ENCODE measurements at regions not wholly inside any gene's neighbourhood (a gene's known extent, or its start where the extent isn't known, plus 50 kb on each side); places are given as distances from the start of the nearest gene placed in this dataset.

- no peaks in the 10 kb centered on the region for H3K36me3 Mint-ChIP-seq
- no peaks in the 10 kb centered on the region for H3K9me3 Mint-ChIP-seq (ENCODE audit: low read depth)
- DNase-seq (no peak), ATAC-seq (no peak)
- H3K27me3 Mint-ChIP-seq = peaks cover 2% of the 10 kb centered on the region
- CTCF ChIA-PET = no interaction called here
- H3K4me1 Mint-ChIP-seq = peaks cover 1% of the 10 kb centered on the region
- no peak overlapping the region for H3K4me3 Mint-ChIP-seq
- H3K27ac Mint-ChIP-seq = no peak overlapping the region
Observed at GRCh38 chr2:158893026-158893425, 75.4 kb upstream of the TANC1 start.

GRCh38 chr2:158893474-158893873 is 75.0 kb upstream of the TANC1 start:
- H3K4me3 Mint-ChIP-seq = no peak overlapping the region
- H3K9me3 Mint-ChIP-seq (ENCODE audit: low read depth) = no peaks in the 10 kb centered on the region
- H3K27ac Mint-ChIP-seq = no peak overlapping the region
- no peaks in the 10 kb centered on the region for H3K36me3 Mint-ChIP-seq
- no peak for ATAC-seq
- peaks cover 1% of the 10 kb centered on the region for H3K4me1 Mint-ChIP-seq
- CTCF ChIA-PET = no interaction called here
- H3K27me3 Mint-ChIP-seq = peaks cover 6% of the 10 kb centered on the region
- no peak for DNase-seq

DNA sequence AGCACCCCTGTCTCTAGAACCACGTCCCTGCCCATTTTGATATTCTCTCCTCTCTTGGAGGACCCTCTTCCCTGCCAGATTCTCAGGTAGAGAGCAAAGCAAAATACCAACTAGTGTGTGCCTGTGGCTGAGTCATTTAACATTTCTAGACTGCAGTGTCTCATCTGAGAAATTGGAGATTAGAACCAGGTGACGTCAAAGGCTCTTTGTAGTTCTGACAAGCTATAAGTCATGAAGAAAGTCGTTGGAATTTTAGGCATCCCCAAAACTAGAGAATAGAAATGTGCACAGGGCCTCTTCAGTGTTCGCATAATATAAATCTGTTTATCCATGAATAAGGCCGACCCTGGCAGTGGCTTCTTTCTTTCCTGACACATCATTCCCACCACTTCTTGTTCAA is 74.4 kb upstream of the TANC1 start:
- Mint-ChIP-seq H3K36me3 (no peaks in the 10 kb centered on the region), H3K4me1 (no peaks in the 10 kb centered on the region), H3K4me3 (no peak overlapping the region), H3K27ac (no peak overlapping the region), H3K27me3 (peaks cover 7% of the 10 kb centered on the region), H3K9me3 (ENCODE audit: low read depth) (no peaks in the 10 kb centered on the region)
- no peak for ATAC-seq
- no peak for DNase-seq
- CTCF ChIA-PET = no interaction called here

- peaks cover 7% of the 10 kb centered on the region for H3K27me3 Mint-ChIP-seq
- H3K27ac Mint-ChIP-seq = no peak overlapping the region
- ATAC-seq (no peak), DNase-seq (no peak)
- H3K36me3 Mint-ChIP-seq = no peaks in the 10 kb centered on the region
- H3K4me3 Mint-ChIP-seq = no peak overlapping the region
- CTCF ChIA-PET = no interaction called here
- H3K4me1 Mint-ChIP-seq = no peaks in the 10 kb centered on the region
- no peaks in the 10 kb centered on the region for H3K9me3 Mint-ChIP-seq (ENCODE audit: low read depth)
Observed at GRCh38 chr2:158894572-158894971, 73.9 kb upstream of the TANC1 start.

DNA sequence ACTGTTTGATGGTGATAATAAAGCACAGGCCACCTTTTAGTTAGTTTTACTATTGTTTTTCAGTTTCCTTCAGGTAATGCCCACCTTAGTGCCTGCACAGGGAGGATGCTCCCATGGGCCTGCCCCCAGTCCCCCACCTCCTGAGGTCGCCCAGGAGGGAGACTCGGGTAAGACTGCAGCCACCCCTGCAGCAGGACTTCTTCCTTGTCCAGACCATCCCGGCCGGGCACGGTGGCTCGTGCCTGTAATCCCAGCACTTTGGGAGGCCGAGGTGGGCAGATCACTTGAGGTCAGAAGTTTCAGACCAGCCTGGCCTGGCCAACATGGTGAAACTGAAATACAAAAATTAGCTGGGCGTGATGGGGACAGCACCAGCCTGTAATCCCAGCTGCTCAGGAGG is 68.1 kb upstream of the TANC1 start:
- ATAC-seq (no peak), DNase-seq (no peak)
- Mint-ChIP-seq H3K27ac (no peak overlapping the region), H3K4me1 (no peaks in the 10 kb centered on the region), H3K36me3 (no peaks in the 10 kb centered on the region), H3K4me3 (no peak overlapping the region), H3K27me3 (peaks cover 9% of the 10 kb centered on the region), H3K9me3 (ENCODE audit: low read depth) (no peaks in the 10 kb centered on the region)
- CTCF ChIA-PET = interaction anchor here (1.1 to 1.8 kb wide), 2 partner anchors 10 to 219 kb away, joined by 4 to 16 read pairs; no protein-coding TSS in a partner anchor

DNA sequence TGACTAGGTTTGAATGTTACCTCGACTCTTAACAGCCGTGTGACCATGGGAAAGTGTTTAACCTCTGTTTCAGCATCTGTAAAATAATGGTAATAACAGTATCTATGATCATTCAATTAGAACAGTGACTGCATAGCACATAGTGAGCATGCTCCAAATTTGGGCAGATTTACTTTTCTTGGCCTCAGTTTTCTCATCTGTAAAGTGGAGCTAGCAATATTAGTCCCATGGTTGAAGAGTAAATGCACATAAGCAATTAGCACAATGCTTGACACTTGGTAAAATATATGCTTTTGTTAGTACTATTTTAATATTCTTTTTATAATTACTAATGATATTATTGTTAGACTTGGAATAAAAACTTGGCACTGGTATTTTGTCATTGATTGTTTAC is 66.4 kb upstream of the TANC1 start:
- no peaks in the 10 kb centered on the region for H3K9me3 Mint-ChIP-seq (ENCODE audit: low read depth)
- H3K4me3 Mint-ChIP-seq = no peak overlapping the region
- H3K4me1 Mint-ChIP-seq = no peaks in the 10 kb centered on the region
- ATAC-seq (no peak), DNase-seq (no peak)
- H3K27ac Mint-ChIP-seq = no peak overlapping the region
- no peaks in the 10 kb centered on the region for H3K36me3 Mint-ChIP-seq
- peaks cover 14% of the 10 kb centered on the region for H3K27me3 Mint-ChIP-seq
- CTCF ChIA-PET = interaction anchor here (1.4 to 2.1 kb wide), 2 partner anchors 217 to 1120 kb away, joined by 3 to 8 read pairs; no protein-coding TSS in a partner anchor

DNA sequence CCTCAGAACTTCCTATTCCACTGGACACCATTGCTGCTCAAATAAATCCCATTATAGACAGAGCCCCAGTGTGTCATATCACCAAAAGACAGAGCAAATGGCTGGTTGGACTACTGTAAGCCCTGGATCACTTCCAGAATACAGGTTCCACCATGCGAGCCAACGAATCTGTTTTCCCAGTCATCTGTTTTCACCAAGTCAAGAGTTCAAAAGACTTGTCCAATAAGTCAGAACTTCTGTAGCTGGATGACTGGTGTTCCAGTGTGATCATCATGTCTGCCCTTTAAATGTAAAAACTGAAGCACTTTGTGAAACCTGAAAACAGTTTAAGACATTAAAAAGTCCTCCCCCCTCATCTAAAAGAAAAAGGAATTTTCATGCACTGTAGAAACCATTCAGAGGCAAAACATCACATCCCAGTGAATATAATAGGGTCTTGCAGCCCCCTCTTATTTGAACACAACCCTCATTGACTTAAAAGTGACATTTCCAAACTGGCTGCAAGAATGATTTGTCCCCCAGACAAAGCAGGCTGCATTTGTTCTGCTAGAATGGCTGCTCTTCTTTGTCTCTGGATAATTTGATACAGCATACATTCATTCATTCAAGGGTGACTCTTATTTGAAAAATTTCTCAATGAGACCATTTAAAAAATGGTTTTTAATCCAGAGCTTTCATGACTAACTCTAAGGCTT is 64.6 kb upstream of the TANC1 start:
- DNase-seq (no peak), ATAC-seq (no peak)
- CTCF ChIA-PET = interaction anchor here (2.1 kb wide), 1 partner anchor 215 kb away, joined by 8 read pairs; no protein-coding TSS in a partner anchor
- no peak overlapping the region for H3K27ac Mint-ChIP-seq
- no peak overlapping the region for H3K4me3 Mint-ChIP-seq
- no peaks in the 10 kb centered on the region for H3K4me1 Mint-ChIP-seq
- H3K36me3 Mint-ChIP-seq = no peaks in the 10 kb centered on the region
- no peaks in the 10 kb centered on the region for H3K9me3 Mint-ChIP-seq (ENCODE audit: low read depth)
- peaks cover 9% of the 10 kb centered on the region for H3K27me3 Mint-ChIP-seq

DNA sequence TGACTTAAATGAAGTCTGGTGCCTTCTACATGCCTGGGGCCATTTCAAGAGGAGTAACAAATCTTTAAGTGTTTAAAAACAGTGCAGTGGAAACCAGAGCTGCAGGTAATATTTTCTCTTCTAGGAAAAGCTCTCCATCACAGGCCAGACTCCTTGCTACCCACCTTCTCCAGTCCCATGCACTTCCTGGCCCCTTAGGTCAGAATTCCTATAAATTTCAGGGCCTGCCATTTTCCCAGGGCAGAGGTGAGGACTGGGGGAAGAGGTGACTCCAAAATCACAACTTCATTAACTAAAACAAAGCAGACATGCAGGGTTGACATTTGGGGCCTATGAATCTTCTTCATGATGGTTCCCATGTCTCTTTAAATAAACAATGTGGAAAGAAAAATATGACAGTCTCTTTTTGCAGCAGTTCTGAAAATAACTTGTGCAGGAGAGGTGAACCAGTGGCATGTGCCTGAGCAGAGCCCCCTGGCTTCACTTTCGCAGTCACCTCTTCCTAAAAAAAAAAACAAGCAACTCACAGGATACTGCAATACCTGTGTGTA is 63.7 kb upstream of the TANC1 start:
- Mint-ChIP-seq H3K9me3 (ENCODE audit: low read depth) (no peaks in the 10 kb centered on the region), H3K27ac (no peak overlapping the region), H3K4me1 (no peaks in the 10 kb centered on the region), H3K36me3 (no peaks in the 10 kb centered on the region), H3K27me3 (peaks cover 8% of the 10 kb centered on the region), H3K4me3 (no peak overlapping the region)
- CTCF ChIA-PET = no interaction called here
- no peak for ATAC-seq
- no peak for DNase-seq

DNA sequence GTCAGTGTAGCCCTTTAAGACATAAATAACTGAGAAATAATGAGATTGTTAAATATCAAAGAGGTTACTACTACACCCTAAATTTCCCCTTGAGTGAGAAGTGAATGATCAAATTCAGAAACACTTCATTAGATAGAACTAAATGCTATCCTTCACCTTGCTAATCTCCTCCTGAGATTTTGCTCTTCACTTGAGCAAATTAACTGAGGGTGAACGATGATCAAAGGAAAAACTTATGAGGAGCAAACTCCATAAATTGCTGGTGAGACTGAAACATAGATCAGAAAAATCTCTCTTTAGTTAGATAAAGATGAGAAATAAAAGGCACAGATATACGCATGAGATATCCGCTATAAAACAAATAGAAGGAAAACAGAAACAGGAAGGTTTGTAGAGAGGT is 63.1 kb upstream of the TANC1 start:
- Mint-ChIP-seq H3K27ac (no peak overlapping the region), H3K9me3 (ENCODE audit: low read depth) (no peaks in the 10 kb centered on the region), H3K27me3 (peaks cover 7% of the 10 kb centered on the region), H3K4me1 (no peaks in the 10 kb centered on the region), H3K36me3 (no peaks in the 10 kb centered on the region), H3K4me3 (no peak overlapping the region)
- DNase-seq (no peak), ATAC-seq (no peak)
- CTCF ChIA-PET = no interaction called here

- CTCF ChIA-PET = no interaction called here
- ATAC-seq (no peak), DNase-seq (no peak)
- H3K9me3 Mint-ChIP-seq (ENCODE audit: low read depth) = no peaks in the 10 kb centered on the region
- H3K4me1 Mint-ChIP-seq = no peaks in the 10 kb centered on the region
- peaks cover 8% of the 10 kb centered on the region for H3K27me3 Mint-ChIP-seq
- H3K27ac Mint-ChIP-seq = no peak overlapping the region
- H3K4me3 Mint-ChIP-seq = no peak overlapping the region
- H3K36me3 Mint-ChIP-seq = no peaks in the 10 kb centered on the region
Observed at GRCh38 chr2:158905784-158906183, 62.7 kb upstream of the TANC1 start.

DNA sequence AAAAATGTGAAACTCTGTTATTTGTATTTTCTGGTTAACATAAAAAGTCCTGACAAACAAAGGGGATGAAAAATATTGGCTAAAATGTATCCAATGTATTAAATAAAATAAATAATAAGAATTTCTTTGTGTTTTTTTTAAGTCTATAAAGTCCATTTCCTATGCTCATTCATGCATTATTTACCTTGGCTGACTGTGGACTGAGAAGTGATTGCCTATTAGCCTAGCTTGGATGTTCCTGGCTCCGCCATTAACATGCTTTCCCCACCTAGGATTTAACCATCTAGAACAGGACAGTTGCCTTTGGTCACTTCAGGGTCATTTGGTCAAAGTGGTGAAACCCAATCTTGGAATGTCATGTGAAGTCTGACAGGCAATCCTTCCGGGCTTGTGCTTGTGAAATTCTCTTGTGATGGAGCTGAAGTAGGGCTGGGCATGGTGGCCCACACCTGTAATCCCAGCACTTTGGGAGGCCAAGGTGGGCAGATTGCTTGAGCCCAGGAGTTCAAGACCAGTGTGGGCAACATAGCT is 60.4 kb upstream of the TANC1 start:
- DNase-seq (no peak), ATAC-seq (no peak)
- Mint-ChIP-seq H3K27ac (no peak overlapping the region), H3K9me3 (ENCODE audit: low read depth) (no peaks in the 10 kb centered on the region), H3K4me3 (no peak overlapping the region), H3K4me1 (no peaks in the 10 kb centered on the region), H3K27me3 (peaks cover 8% of the 10 kb centered on the region), H3K36me3 (no peaks in the 10 kb centered on the region)
- CTCF ChIA-PET = no interaction called here

DNA sequence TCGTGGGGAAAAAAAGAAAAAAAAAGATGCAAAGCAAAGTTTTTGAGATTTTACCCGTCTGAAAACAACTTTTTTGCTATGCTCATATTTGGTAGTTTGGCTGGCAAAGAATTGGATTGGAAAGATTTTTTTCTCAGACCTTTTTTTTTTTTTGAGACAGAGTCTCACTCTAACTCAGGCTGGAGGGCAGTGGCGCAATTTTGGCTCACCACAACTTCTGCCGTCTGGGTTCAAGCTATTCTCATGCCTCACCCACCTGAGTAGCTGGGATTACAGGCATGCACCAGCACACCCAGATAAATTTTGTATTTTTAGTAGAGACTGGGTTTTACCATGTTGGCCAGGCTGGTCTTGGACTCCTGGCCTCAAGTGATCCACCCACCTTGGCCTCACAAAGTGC is 56.3 kb upstream of the TANC1 start:
- Mint-ChIP-seq H3K9me3 (ENCODE audit: low read depth) (no peaks in the 10 kb centered on the region), H3K4me1 (no peaks in the 10 kb centered on the region), H3K36me3 (no peaks in the 10 kb centered on the region), H3K27ac (no peak overlapping the region), H3K4me3 (no peak overlapping the region), H3K27me3 (peaks cover 17% of the 10 kb centered on the region)
- no peak for ATAC-seq
- CTCF ChIA-PET = interaction anchor here (0.7 kb wide), 1 partner anchor 45 kb away, joined by 3 read pairs; no protein-coding TSS in a partner anchor
- DNase-seq = no peak

DNA sequence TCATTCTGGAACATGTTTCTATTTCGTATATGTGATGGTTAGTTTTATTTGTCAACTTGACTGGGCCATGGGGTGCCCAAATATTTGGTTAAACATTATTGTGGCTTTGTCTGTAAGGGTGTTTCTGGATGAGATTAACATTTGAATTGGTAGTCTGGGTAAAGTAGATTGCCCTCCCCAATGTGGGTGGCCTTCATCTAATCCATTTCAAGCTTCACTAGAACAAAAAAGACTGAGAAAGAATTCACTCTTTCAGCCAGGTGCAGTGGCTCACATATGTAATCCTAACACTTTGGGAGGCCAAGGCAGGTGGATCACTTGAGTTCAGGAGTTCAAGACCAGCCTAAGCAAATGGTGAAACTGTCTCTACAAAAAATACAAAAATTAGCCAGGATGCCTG is 55.7 kb upstream of the TANC1 start:
- Mint-ChIP-seq H3K27ac (no peak overlapping the region), H3K4me1 (no peaks in the 10 kb centered on the region), H3K9me3 (ENCODE audit: low read depth) (no peaks in the 10 kb centered on the region), H3K4me3 (no peak overlapping the region), H3K27me3 (peaks cover 17% of the 10 kb centered on the region), H3K36me3 (no peaks in the 10 kb centered on the region)
- DNase-seq = no peak
- ATAC-seq = no peak
- CTCF ChIA-PET = interaction anchor here (0.7 kb wide), 1 partner anchor 45 kb away, joined by 3 read pairs; no protein-coding TSS in a partner anchor

- no peak overlapping the region for H3K27ac Mint-ChIP-seq
- H3K4me3 Mint-ChIP-seq = no peak overlapping the region
- H3K36me3 Mint-ChIP-seq = no peaks in the 10 kb centered on the region
- H3K9me3 Mint-ChIP-seq (ENCODE audit: low read depth) = no peaks in the 10 kb centered on the region
- no peaks in the 10 kb centered on the region for H3K4me1 Mint-ChIP-seq
- CTCF ChIA-PET = no interaction called here
- no peak for ATAC-seq
- H3K27me3 Mint-ChIP-seq = peaks cover 17% of the 10 kb centered on the region
- no peak for DNase-seq
Observed at GRCh38 chr2:158914066-158914465, 54.4 kb upstream of the TANC1 start.

All from activated CD8-positive, alpha-beta memory T cell treated with anti-CD3 and anti-CD28 coated beads, Interleukin-2, amount 10 ng/mL, durations not matched to agents 7 days and 5 days (primary cell).